Medulla oblongata (tissue), 1 donor: ENCODE measurements at regions not wholly inside any gene's neighbourhood (a gene's known extent, or its start where the extent isn't known, plus 50 kb on each side); places are given as distances from the start of the nearest gene placed in this dataset.

Experiments used
- DNase-seq: peaks from one replicate; pipeline ENCODE4 v3.0.0-alpha.2; 2015; ENCODE audit errors: extremely low spot score

DNA sequence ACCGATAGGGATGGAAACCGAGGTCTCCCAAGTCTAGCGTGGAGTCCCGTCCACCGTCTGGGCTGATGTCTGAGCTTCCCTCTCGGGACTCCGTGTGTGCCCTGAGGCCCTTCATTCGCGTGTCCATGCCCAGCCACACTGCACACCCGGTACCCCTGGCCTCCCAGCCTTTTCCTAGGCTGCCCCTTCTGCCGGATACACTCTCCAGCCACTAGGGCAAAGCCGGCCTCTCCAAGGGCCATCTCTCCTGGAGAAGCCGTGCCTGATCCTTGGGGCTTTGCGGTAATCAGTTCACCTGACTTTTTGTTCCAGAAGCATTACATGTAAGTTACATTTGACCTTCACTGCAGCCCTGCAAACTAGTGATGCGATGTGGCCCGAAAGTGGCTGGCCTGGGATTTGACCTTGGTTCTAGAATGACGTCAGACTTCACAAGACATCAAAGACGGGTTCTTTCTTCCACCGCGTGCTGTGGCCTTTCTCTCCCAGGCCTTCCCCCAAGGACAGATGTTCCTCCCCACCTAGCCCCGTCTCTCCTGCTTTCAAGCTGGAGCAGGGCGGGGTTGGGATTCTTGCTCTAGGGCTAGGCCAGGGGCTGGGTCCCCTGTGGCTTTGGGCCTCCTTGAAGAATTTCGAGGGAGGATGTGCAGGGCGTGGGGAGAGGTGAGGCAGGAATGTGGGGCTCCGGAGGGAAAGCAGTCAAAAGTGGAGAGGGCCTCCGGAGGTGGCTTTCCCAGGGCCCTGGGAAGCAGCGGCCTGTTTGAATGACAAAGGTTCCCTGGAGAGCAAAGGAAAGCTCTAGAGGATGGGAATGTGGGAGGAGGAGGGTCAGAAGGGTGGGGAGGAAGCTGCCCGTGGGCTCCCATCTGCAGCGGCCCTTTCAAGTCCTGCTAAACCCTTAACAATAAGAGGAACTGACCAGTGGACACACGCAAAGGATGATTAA, 49.7 kb upstream of the SLC2A1 start:
- DNase-seq = no peak
